HepG2 (cell line): ENCODE measurements at regions not wholly inside any gene's neighbourhood (a gene's known extent, or its start where the extent isn't known, plus 50 kb on each side); places are given as distances from the start of the nearest gene placed in this dataset.

ENCODE experiments used
- ATAC-seq: fragments of 200-7000 bp; cut with Tn5 transposase; 3 replicates; pipeline ENCODE4 v1.9.1; 2020; ENCODE audit warnings: mild to moderate bottlenecking, moderate library complexity
- BruUV-seq: library from RNA; stranded (reverse); fragments of 400-500 nt; replicated peaks from 2 replicates; lab custom pipeline; 2021; lab: Mats Ljungman, UMichigan
- CTCF ChIA-PET: fragments of 300-600 bp; formaldehyde crosslinking; extraction: SDS; loops from one replicate; lab custom pipeline; 2021; ENCODE audit warnings: low total read pairs, inconsistent platforms, low intra/inter-chr PET ratio; lab: Yijun Ruan, JAX
- POLR2A ChIA-PET: fragments of 350-600 bp; sonication (Branson Sonifier 250); formaldehyde crosslinking; loops from one replicate; lab custom pipeline; 2020; ENCODE audit warnings: antibody characterized with exemption, inconsistent platforms; lab: Yijun Ruan, JAX
- DNase-seq: peaks from one replicate; pipeline ENCODE4 v3.0.0-alpha.2; 2015; ENCODE audit warnings: low spot score
- FAIRE-seq: peaks from 3 replicates; lab custom pipeline; 2011; peaks lifted over from hg19 to GRCh38; lab: Jason Lieb, UNC
- H2AFZ ChIP-seq: one replicate; pipeline ENCODE4 v1.6.1; 2011; ENCODE audit warnings: low read length, inconsistent platforms
- H3K27ac ChIP-seq: fragments of 300-600 bp; 3 replicates; pipeline ENCODE4 v1.8.0; 2011; ENCODE audit warnings: mixed run types, mild to moderate bottlenecking, mixed read lengths, low read length, inconsistent platforms; ENCODE audit not compliant: insufficient read depth; ENCODE audit errors: extremely low read length
- H3K27me3 ChIP-seq, 2 experiments: fragments of 200-600 bp in 1 of 2; 2 replicates in 1 of 2; 3 replicates in 1 of 2; pipeline versions ENCODE4 v1.6.0 to v1.8.0; 2011; ENCODE audit warnings: low read length in 2 of 2, mild to moderate bottlenecking in 2 of 2, moderate library complexity in 2 of 2, inconsistent platforms in 1 of 2; ENCODE audit not compliant: insufficient read depth in 2 of 2, control insufficient read depth in 1 of 2
- H3K36me3 ChIP-seq, 2 experiments: fragments of 200-600 bp in 1 of 2; replicated peaks in 1 of 2; 2 replicates in 1 of 2; 3 replicates in 1 of 2; pipeline versions ENCODE4 v1.5.1 to v1.8.0; 2011; ENCODE audit warnings: low read length in 2 of 2, inconsistent platforms in 1 of 2; ENCODE audit not compliant: insufficient read depth in 2 of 2, control insufficient read depth in 1 of 2
- H3K4me1 ChIP-seq: 2 replicates; pipeline ENCODE4 v1.5.1; 2012; ENCODE audit warnings: low read length, inconsistent platforms; ENCODE audit not compliant: insufficient read depth
- H3K4me2 ChIP-seq: 2 replicates; pipeline ENCODE4 v1.6.0; 2011; ENCODE audit warnings: low read depth, low read length, inconsistent platforms
- H3K4me3 ChIP-seq, 3 experiments: fragments of 200-600 bp in 1 of 3; sonication (generic), shearing (Covaris generic) in 1 of 3; replicated peaks in 1 of 3; 2 replicates each; pipeline ENCODE4 v1.5.1; 2011 to 2016; ENCODE audit warnings: low read length in 3 of 3, inconsistent platforms in 2 of 3, low read depth in 2 of 3, mild to moderate bottlenecking in 2 of 3, control low read depth in 1 of 3, mixed read lengths in 1 of 3; ENCODE audit not compliant: insufficient read depth in 1 of 3
- H3K79me2 ChIP-seq: one replicate; pipeline ENCODE4 v1.6.1; 2011; ENCODE audit warnings: low read length, inconsistent platforms; ENCODE audit not compliant: insufficient read depth
- H3K9ac ChIP-seq: 2 replicates; pipeline ENCODE4 v1.6.0; 2011; ENCODE audit warnings: mild to moderate bottlenecking, low read depth, low read length, inconsistent platforms; ENCODE audit not compliant: insufficient read depth
- H3K9me3 ChIP-seq: 2 replicates; pipeline ENCODE4 v1.5.1; 2012; ENCODE audit warnings: mild to moderate bottlenecking, low read length
- H4K20me1 ChIP-seq: 2 replicates; pipeline ENCODE4 v1.6.0; 2011; ENCODE audit warnings: inconsistent platforms, mild to moderate bottlenecking, low read length, moderate library complexity; ENCODE audit not compliant: insufficient read depth
- KAT2B ChIP-seq: fragments of 150-350 bp; IDR thresholded peaks from 2 replicates; pipeline ENCODE4 v1.6.1; 2014; ENCODE audit warnings: low read depth, low read length, borderline replicate concordance
- PCBP2 ChIP-seq: fragments of 200-400 bp; formaldehyde crosslinking; optimal IDR thresholded peaks from 2 replicates; pipeline ENCODE3; 2018; ENCODE audit warnings: low read length, low read depth; ENCODE audit not compliant: poor library complexity, severe bottlenecking
- POGZ ChIP-seq: sonication (generic); formaldehyde crosslinking; IDR thresholded peaks from 2 replicates; pipeline ENCODE4 v1.4.0; 2020; ENCODE audit warnings: mild to moderate bottlenecking, missing genetic modification reagents
- REPIN1 ChIP-seq: sonication (generic); formaldehyde crosslinking; IDR thresholded peaks from 2 replicates; pipeline ENCODE4 v1.8.0; 2022; ENCODE audit warnings: missing genetic modification reagents, low read depth, mild to moderate bottlenecking, borderline replicate concordance
- SKI ChIP-seq: fragments of 450-650 bp; IDR thresholded peaks from one replicate; pipeline ENCODE4 v1.6.1; 2018; ENCODE audit warnings: mild to moderate bottlenecking; ENCODE audit not compliant: partially characterized antibody
- SP1 ChIP-seq, 2 experiments: fragments of 450-650 bp in 1 of 2; sonication (generic) in 1 of 2; formaldehyde crosslinking in 1 of 2; IDR thresholded peaks; 2 replicates each; pipeline versions ENCODE4 v1.4.0 to v1.6.1; 2016 to 2020; ENCODE audit warnings: missing genetic modification reagents in 1 of 2
- WGBS: methylation state at CpG from one replicate; pipeline ENCODE4 v1.1.6; 2017; ENCODE audit warnings: low lambda C conversion rate; 5-methylcytosine and 5-hydroxymethylcytosine counted together
- in situ Hi-C: cut with HindIII; loops from 2 replicates; pipeline ENCODE4 v1.10.0; 2017; ENCODE audit warnings: low pct_unique_long_range_greater_than_20kb; ENCODE audit not compliant: extremely low pct_ligation_motif_present
- intact Hi-C: fragments of 100-400 bp; cut with micrococcal nuclease; formaldehyde crosslinking; loops from one replicate; pipeline ENCODE4 v1.10.0; 2022; ENCODE audit not compliant: unreplicated experiment
- TF ChIP-seq, protein P1 (sequence below): sonication (generic); formaldehyde crosslinking; IDR thresholded peaks from 2 replicates; pipeline ENCODE4 v1.4.0; 2020; ENCODE audit warnings: mild to moderate bottlenecking, missing genetic modification reagents, borderline replicate concordance
- TF ChIP-seq, protein P2 (sequence below): sonication (generic); formaldehyde crosslinking; IDR thresholded peaks from 2 replicates; pipeline ENCODE4 v1.5.1; 2020; ENCODE audit warnings: mild to moderate bottlenecking, missing genetic modification reagents, moderate library complexity
- TF ChIP-seq, protein P3 (sequence below): conservative IDR thresholded peaks from 2 replicates; pipeline ENCODE4 v1.6.1; 2018; ENCODE audit warnings: missing genetic modification reagents
- TF ChIP-seq, protein P4 (sequence below): sonication (generic); formaldehyde crosslinking; IDR thresholded peaks from 2 replicates; pipeline ENCODE4 v1.4.0; 2020; ENCODE audit warnings: mild to moderate bottlenecking, missing genetic modification reagents

DNA sequence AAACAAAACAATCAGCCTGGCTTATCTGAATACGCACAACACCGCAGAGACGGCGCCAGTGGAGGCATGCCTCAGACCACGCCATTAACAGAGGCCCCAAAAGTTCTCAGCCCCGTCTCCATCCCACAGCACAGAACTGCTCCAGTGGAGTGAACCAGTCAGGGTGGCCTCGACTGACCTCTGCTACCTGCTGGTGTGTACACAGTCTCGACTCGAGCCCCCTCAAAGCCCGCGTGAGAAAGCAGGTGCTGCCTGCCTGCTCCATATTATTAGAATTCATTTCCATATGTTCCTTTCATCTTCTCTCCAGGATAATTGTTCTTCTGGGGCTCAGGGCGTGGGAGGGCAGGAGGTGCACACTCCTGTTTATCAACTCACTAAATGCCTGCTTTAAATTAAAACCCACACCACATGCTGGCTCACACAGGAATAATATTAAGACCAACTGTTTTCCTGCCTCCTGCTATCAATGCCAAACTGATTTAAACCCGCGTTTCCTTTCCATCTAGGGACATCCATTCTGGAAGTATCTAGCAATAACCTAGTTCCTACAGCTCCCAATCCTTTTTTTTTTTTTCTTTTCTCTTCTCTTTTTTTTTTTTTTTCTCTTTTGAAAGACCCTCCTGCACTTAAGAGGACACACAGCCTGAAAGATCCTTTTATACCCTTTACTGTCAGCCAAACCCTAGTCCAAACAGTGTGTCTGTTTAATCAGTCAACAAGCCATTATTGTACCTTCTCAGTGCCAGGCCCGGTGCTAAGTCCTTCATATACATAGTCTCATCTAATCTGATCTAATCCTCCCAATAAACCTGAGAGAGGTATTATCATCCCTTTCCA, 101.2 kb downstream of the TLE3 start:
- no peak for DNase-seq
- WGBS, result 39% methylated on average over 13 of the region's 15 CpGs
- Histone ChIP-seq H3K4me3 (no peak overlapping the region), H3K27me3 (peaks cover 6 to 51% of the 10 kb centered on the region in 2 experiments; a peak in 4 of 5 replicates), H3K36me3 (no peaks in the 10 kb centered on the region), H4K20me1 (no peaks in the 10 kb centered on the region), H3K9me3 (no peaks in the 10 kb centered on the region), H3K27ac (no peak overlapping the region), H2AFZ (no peak overlapping the region), H3K9ac (no peak overlapping the region), H3K4me2 (no peak overlapping the region), H3K4me1 (peaks cover 12% of the 10 kb centered on the region), H3K79me2 (no peaks in the 10 kb centered on the region)
- POLR2A ChIA-PET, result no interaction called here
- BruUV-seq, result no TSS peak
- no peak for ATAC-seq
- CTCF ChIA-PET, result no interaction called here
- intact Hi-C loops, result no loop called here
- in situ Hi-C loops, result no loop called here
- no peak for FAIRE-seq
- no peak for TF ChIP-seq KAT2B
- TF ChIP-seq, protein P1, sequence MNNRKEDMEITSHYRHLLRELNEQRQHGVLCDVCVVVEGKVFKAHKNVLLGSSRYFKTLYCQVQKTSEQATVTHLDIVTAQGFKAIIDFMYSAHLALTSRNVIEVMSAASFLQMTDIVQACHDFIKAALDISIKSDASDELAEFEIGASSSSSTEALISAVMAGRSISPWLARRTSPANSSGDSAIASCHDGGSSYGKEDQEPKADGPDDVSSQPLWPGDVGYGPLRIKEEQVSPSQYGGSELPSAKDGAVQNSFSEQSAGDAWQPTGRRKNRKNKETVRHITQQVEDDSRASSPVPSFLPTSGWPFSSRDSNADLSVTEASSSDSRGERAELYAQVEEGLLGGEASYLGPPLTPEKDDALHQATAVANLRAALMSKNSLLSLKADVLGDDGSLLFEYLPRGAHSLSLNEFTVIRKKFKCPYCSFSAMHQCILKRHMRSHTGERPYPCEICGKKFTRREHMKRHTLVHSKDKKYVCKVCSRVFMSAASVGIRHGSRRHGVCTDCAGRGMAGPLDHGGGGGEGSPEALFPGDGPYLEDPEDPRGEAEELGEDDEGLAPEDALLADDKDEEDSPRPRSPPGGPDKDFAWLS (CRISPR knock-in tag), result no peak
- no peak for TF ChIP-seq POGZ
- TF ChIP-seq, protein P2, sequence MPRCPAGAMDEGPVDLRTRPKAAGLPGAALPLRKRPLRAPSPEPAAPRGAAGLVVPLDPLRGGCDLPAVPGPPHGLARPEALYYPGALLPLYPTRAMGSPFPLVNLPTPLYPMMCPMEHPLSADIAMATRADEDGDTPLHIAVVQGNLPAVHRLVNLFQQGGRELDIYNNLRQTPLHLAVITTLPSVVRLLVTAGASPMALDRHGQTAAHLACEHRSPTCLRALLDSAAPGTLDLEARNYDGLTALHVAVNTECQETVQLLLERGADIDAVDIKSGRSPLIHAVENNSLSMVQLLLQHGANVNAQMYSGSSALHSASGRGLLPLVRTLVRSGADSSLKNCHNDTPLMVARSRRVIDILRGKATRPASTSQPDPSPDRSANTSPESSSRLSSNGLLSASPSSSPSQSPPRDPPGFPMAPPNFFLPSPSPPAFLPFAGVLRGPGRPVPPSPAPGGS (CRISPR knock-in tag), result no peak
- TF ChIP-seq, protein P3, sequence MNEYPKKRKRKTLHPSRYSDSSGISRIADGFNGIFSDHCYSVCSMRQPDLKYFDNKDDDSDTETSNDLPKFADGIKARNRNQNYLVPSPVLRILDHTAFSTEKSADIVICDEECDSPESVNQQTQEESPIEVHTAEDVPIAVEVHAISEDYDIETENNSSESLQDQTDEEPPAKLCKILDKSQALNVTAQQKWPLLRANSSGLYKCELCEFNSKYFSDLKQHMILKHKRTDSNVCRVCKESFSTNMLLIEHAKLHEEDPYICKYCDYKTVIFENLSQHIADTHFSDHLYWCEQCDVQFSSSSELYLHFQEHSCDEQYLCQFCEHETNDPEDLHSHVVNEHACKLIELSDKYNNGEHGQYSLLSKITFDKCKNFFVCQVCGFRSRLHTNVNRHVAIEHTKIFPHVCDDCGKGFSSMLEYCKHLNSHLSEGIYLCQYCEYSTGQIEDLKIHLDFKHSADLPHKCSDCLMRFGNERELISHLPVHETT, result no peak
- TF ChIP-seq PCBP2, result no peak
- TF ChIP-seq REPIN1, result no peak
- TF ChIP-seq SP1 (IDR thresholded peaks at IDR 0.05), result no peak
- TF ChIP-seq SP1 (CRISPR knock-in tag; IDR thresholded peaks at IDR 0.05), result no peak
- no peak for TF ChIP-seq SKI
- TF ChIP-seq, protein P4, sequence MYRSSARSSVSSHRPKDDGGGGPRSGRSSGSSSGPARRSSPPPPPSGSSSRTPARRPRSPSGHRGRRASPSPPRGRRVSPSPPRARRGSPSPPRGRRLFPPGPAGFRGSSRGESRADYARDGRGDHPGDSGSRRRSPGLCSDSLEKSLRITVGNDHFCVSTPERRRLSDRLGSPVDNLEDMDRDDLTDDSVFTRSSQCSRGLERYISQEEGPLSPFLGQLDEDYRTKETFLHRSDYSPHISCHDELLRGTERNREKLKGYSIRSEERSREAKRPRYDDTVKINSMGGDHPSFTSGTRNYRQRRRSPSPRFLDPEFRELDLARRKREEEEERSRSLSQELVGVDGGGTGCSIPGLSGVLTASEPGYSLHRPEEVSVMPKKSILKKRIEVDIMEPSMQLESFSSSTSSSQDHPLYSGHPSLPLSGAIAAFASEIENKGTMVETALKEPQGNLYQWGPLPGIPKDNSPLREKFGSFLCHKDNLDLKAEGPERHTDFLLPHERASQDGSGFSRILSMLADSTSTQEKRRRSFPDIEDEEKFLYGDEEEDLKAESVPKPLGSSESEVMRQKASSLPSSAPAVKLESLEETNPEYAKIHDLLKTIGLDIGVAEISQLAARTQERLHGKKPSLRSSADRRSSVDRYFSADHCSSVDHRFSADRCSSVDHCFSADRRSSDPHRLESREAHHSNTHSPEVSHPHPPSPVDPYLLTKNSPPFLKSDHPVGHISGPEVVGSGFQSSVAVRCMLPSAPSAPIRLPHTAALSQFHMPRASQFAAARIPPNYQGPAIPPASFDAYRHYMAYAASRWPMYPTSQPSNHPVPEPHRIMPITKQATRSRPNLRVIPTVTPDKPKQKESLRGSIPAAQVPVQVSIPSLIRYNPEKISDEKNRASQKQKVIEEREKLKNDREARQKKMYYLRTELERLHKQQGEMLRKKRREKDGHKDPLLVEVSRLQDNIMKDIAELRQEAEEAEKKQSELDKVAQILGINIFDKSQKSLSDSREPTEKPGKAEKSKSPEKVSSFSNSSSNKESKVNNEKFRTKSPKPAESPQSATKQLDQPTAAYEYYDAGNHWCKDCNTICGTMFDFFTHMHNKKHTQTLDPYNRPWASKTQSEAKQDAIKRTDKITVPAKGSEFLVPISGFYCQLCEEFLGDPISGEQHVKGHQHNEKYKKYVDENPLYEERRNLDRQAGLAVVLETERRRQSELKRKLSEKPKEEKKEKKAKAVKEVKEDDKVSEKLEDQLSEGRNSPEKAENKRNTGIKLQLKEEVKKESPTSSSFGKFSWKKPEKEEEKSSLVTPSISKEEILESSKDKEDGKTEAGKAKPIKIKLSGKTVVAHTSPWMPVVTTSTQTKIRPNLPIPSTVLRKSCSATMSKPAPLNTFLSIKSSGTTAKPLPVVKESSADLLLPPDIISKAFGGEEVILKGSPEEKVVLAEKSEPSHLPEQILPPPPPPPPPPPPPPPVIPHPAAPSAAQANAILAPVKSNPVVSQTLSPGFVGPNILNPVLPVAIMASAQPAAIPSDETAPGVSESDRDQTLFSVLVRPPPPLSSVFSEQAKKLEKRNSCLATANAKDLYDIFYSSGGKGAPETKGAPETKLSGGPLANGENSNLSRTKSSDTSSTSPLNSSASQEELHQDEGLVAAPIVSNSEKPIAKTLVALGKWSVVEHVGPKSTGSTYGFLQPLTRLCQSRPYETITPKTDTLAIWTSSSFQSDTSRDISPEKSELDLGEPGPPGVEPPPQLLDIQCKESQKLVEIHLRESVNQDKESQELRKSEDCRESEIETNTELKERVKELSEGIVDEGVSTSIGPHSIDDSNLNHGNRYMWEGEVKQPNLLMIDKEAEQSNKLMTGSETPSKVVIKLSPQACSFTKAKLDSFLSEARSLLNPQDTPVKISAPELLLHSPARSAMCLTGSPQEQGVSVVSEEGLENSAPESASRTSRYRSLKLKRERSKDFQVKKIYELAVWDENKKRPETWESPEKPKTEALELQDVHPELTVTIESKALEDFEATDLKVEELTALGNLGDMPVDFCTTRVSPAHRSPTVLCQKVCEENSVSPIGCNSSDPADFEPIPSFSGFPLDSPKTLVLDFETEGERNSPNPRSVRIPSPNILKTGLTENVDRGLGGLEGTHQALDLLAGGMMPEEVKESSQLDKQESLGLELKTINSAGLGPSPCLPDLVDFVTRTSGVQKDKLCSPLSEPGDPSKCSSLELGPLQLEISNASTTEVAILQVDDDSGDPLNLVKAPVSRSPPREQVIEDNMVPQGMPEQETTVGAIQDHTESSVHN (CRISPR knock-in tag), result no peak
